Upper lobe of right lung (tissue), 1 donor: ENCODE measurements at regions not wholly inside any gene's neighbourhood (a gene's known extent, or its start where the extent isn't known, plus 50 kb on each side); places are given as distances from the start of the nearest gene placed in this dataset.

Experiments
- ATAC-seq: fragments of 200-7000 bp; cut with Tn5 transposase; one replicate; pipeline ENCODE4 v1.9.1; 2020; ENCODE audit warnings: mild to moderate bottlenecking, moderate library complexity
- DNase-seq: peaks from one replicate; pipeline ENCODE4 v3.0.0-alpha.2; 2020
- H3K27ac ChIP-seq: fragments of 200-600 bp; one replicate; pipeline ENCODE4 v1.8.0; 2022
- H3K27me3 ChIP-seq: fragments of 200-600 bp; one replicate; pipeline ENCODE4 v1.8.0; 2022; ENCODE audit warnings: mild to moderate bottlenecking
- H3K36me3 ChIP-seq: fragments of 200-600 bp; one replicate; pipeline ENCODE4 v1.8.0; 2022
- H3K4me1 ChIP-seq: fragments of 200-600 bp; one replicate; pipeline ENCODE4 v1.8.0; 2022
- H3K4me3 ChIP-seq: fragments of 200-600 bp; one replicate; pipeline ENCODE4 v1.8.0; 2022; ENCODE audit warnings: mild to moderate bottlenecking
- H3K9me3 ChIP-seq: fragments of 200-600 bp; one replicate; pipeline ENCODE4 v1.8.0; 2022
- CTCF ChIP-seq: fragments of 200-600 bp; IDR thresholded peaks from one replicate; pipeline ENCODE4 v1.8.0; 2022; ENCODE audit warnings: antibody characterized with exemption
- intact Hi-C: fragments of 100-400 bp; cut with DNase I; formaldehyde crosslinking; loops from one replicate; pipeline ENCODE4 v1.11.0; 2022
- donor health status: DM: no; HTN: yes; CAD: no; lungs with severe emphysema.

GRCh38 chr2:192412394-192412793, 217.7 kb upstream of the TMEFF2 start:
- no peaks in the 10 kb centered on the region for H3K27me3 ChIP-seq
- H3K9me3 ChIP-seq = no peaks in the 10 kb centered on the region
- no peaks in the 10 kb centered on the region for H3K4me1 ChIP-seq
- H3K36me3 ChIP-seq = no peaks in the 10 kb centered on the region
- no peak for TF ChIP-seq CTCF
- H3K4me3 ChIP-seq = no peak overlapping the region
- DNase-seq (no peak), ATAC-seq (no peak)
- intact Hi-C loops = no loop called here
- H3K27ac ChIP-seq = no peak overlapping the region

GRCh38 chr2:192411755-192412154, 217.0 kb upstream of the TMEFF2 start:
- no peaks in the 10 kb centered on the region for H3K27me3 ChIP-seq
- H3K36me3 ChIP-seq = no peaks in the 10 kb centered on the region
- no peaks in the 10 kb centered on the region for H3K9me3 ChIP-seq
- intact Hi-C loops = no loop called here
- H3K27ac ChIP-seq = no peak overlapping the region
- no peaks in the 10 kb centered on the region for H3K4me1 ChIP-seq
- ATAC-seq (no peak), DNase-seq (no peak)
- no peak for TF ChIP-seq CTCF
- no peak overlapping the region for H3K4me3 ChIP-seq

- no peaks in the 10 kb centered on the region for H3K27me3 ChIP-seq
- no peak overlapping the region for H3K27ac ChIP-seq
- H3K36me3 ChIP-seq = no peaks in the 10 kb centered on the region
- DNase-seq (no peak), ATAC-seq (no peak)
- no peak overlapping the region for H3K4me3 ChIP-seq
- H3K4me1 ChIP-seq = no peaks in the 10 kb centered on the region
- intact Hi-C loops = no loop called here
- no peak for TF ChIP-seq CTCF
- no peaks in the 10 kb centered on the region for H3K9me3 ChIP-seq
These were observed 215.6 kb upstream of the TMEFF2 start for GRCh38 chr2:192410319-192410718.

GRCh38 chr2:192407692-192408091, 213.0 kb upstream of the TMEFF2 start:
- no peak for DNase-seq
- H3K4me1 ChIP-seq = no peaks in the 10 kb centered on the region
- no peak for ATAC-seq
- intact Hi-C loops = no loop called here
- no peak for TF ChIP-seq CTCF
- no peaks in the 10 kb centered on the region for H3K9me3 ChIP-seq
- no peak overlapping the region for H3K4me3 ChIP-seq
- H3K27ac ChIP-seq = no peak overlapping the region
- H3K36me3 ChIP-seq = no peaks in the 10 kb centered on the region
- H3K27me3 ChIP-seq = no peaks in the 10 kb centered on the region

GRCh38 chr2:192398236-192398635, 203.5 kb upstream of the TMEFF2 start:
- Histone ChIP-seq H3K36me3 (no peaks in the 10 kb centered on the region), H3K9me3 (no peaks in the 10 kb centered on the region), H3K4me1 (no peaks in the 10 kb centered on the region), H3K27me3 (no peaks in the 10 kb centered on the region), H3K4me3 (no peak overlapping the region), H3K27ac (no peak overlapping the region)
- DNase-seq (no peak), ATAC-seq (no peak)
- intact Hi-C loops = no loop called here
- no peak for TF ChIP-seq CTCF

- H3K27ac ChIP-seq = no peak overlapping the region
- no peak for TF ChIP-seq CTCF
- ATAC-seq (no peak), DNase-seq (no peak)
- H3K4me3 ChIP-seq = no peak overlapping the region
- no peaks in the 10 kb centered on the region for H3K4me1 ChIP-seq
- H3K36me3 ChIP-seq = no peaks in the 10 kb centered on the region
- H3K9me3 ChIP-seq = no peaks in the 10 kb centered on the region
- intact Hi-C loops = no loop called here
- no peaks in the 10 kb centered on the region for H3K27me3 ChIP-seq
These were observed 199.9 kb upstream of the TMEFF2 start for GRCh38 chr2:192394605-192395004.
